Inferior parietal cortex (tissue), 1 donor: ENCODE measurements at regions not wholly inside any gene's neighbourhood (a gene's known extent, or its start where the extent isn't known, plus 50 kb on each side); places are given as distances from the start of the nearest gene placed in this dataset.

Source experiments
- DNase-seq: peaks from one replicate; pipeline ENCODE4 v3.0.0-alpha.2; 2016; ENCODE audit errors: extremely low spot score

DNA sequence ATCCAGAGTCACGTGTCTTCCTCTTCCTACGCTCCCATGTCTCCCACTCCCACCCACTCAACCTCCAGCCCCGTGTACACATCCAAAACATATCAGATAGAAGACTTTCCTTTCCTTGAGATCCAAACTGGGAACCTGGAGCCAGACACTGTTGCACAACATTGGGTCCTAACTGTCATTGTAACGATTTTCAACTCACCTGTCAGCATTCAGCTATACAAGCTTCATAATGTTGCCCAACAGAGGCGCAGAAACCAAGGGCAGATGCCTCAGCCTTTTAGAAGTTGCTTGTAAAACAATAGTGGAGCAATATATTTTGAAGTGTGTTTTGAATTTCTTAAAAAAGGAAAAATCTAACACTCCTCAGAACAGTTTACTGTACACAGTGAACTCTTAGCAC, 84.9 kb upstream of the GLIS3 start:
- DNase-seq = no peak

DNA sequence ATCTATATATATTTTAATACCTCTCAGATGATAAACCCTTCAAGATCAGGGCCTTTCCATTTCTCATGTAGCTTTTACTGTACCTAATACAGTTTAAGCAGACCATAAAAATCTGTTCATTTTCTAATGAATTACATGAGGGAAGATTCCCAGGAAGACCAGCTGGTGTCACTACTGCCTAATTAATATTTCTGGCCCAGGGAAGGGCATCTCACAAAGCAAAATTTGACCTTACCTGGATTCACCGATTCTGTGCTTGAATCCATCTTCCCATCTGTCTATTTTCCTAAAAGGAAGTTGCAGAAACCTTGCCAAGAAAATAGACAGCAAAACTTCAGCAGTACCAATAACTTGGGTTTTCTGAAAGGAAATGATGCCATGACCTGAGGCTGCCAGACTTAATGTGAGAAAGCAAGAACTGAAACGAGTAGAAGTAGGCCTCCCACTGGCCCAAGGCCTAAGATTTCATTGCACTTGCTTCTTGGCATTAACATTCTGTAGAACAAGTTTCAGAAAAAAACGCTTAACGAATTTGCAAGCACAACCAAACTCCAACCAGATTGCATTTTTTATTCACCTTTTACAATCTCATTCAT, 83.0 kb upstream of the GLIS3 start:
- DNase-seq = peak; percentile 27

DNA sequence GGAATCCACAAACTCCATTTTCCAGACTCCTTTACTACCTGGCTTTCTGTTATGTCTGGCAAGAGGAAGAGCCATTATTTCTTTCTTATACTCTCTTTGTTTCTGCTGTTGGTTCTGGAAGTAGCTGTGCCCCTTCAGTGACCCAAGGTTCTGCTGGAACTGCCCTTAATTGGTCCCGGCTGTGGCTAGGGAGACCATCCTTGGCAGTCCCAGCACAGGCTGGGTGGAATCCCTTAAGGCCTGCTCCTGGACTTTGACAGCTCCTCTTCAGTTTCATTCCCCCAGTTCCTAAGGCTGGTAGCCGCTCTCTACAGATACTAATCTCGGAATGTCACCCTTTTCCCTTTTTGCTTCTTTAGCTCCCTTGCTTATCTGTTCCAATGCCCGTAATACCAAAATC, 81.9 kb upstream of the GLIS3 start:
- DNase-seq = no peak

DNA sequence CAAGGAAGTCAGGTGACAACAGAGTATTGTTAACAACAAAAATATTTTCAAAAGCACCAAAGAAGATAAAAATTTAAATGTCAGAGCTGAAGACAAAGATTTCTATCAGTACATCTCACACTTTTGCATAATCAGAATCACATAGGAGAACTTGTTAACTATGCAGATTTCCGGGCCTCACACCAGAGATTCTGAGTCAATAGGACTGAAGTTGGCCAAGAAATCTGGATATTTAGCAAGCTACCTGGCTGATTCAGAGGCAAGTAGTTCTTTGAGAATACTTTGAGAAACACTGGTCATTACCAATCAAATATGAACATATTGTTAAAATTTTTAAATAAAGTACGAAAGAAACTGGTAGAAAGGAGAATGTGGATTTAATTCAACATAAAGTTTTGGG, 80.5 kb upstream of the GLIS3 start:
- no peak for DNase-seq

DNA sequence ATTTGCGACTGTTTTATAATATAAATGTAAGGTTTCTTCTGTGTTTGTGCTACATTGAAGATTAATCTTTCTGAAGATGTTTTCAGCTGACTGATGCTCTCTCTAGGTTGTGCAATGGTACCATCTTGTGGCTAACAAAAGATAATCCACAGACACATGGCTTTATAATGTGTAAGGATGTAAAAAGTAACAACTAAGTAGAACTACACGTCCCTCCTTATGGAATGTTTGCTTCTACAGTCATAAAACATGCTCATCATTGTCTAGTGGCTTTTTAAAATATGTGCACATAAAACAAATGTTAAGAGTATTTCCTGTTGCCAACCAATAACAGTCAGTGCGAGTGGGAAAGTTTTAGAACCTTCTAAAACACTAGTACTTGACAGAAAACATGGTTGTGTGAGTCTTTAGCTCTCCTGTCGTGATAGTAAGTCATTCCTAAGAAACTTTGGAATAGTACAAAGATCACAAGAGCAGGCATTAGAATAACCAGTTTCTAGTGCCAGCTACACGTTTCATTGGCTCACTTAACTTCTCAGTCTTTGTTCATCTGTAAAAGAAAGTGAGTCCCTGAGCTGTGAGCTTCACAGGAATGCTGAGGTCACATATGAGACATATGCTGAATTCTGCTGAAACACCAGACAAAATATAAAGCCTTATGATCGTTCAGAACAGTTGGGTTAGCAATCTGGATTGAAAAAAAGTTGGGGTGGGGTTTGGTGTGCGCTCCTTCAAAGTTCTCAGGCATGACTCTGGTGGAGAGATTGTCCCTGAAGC, 75.7 kb upstream of the GLIS3 start:
- peak; percentile 50 for DNase-seq

DNA sequence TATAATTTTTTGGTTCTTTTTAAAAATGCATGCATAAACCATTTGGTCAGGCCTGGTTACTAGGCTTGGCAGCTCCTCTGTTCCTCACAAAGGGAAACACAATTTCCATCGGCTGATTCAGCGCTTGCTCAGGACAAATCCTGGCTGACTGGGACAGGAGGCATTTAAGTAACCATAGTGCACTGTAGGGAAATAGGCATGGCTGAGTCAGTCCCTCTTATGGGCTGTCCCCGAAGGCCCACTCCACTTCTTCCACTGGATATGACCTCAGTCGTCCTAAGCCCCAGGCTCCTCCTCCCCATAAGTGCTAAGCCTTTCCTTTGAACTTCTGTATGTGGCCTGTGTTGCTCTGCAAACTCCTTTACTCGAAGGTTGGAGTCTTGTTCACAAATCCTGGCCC, 71.2 kb upstream of the GLIS3 start:
- no peak for DNase-seq

DNA sequence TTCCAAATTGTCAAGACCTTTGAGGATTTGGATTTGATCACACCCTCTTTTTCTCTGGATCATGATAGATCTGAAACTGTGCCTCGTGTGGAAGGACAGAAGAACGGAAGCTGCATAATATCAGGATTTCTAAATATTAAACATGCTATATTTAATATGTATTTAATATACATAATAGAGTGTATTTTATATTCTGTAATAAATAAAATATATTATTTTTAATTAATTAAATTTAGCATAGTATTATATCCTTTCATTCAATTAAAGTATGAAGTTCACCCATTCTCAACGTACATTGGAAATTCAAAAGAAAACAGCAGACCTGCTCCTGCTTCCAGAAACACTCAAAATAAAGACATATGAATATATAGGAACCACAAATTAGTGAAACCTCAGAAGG, 70.6 kb upstream of the GLIS3 start:
- no peak for DNase-seq

DNA sequence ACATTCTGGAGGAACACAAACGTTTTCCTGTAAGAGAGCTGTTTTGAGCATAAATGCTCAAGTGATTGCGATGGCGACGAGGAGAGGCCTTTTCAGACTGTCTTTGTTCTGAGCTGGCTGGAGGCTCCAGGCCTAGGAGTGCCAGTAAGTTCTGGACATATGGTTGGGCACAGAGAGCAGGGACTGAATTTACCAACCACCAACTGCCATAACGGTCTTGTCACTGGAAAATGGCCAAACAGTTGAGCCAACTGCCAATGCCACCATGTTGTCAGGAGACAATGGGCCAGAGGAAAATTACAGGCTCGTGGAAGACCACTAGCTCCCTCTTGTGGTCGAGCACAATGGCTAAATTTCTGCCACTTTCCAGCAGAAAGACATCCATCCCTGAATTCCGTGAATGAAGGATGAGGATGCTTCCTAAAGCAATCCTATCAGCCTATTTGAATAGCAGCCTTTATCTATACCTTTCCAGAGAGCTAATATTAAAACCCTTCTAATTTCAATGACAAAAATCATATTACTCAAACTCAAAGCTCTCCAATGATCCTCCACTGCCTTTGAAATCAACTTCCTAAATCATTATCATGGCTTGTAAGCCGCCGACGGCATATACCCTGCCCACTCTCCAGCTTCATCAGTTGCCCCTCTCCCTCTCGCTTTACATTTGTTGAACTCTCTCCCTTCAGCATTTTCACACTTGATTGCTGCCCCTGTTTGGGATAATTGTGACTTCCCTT, 66.9 kb upstream of the GLIS3 start:
- DNase-seq = peak; percentile 74

DNA sequence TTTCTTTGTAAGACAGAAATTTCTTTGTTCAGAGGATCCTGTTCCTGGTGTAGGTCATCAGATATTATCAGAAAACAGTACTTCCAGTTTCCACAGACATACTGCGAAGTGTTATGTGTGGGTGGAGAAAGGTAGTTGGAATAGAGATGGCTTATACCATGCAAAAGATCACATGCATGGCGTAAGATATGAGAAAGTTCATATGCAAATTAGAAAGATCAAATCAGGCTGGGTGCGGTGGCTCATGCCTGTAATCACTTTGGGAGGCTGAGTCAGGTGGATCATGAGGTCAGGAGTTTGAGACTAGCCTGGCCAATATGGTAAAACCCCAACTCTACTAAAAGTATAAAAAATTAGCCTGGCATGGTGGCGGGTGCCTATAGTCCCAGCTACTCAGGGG, 65.2 kb upstream of the GLIS3 start:
- DNase-seq = no peak

DNA sequence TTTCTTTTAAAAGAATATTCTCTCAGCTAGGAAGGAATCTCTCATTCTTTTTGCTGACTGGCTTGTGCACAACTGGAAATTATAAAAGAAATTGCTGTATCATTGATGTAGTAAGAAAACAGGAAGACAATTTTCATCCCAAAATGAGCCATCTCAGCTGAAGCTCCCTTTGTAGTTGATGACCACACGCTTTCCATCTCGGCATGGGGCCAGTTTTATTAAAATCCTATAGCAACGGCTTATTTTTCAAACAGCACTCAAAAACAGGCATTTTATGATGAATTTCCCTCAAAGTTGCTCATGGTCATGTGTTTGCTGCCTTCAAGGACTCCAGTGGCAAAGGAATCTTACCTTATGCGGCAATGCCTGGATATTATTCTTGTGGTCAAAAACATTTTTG, 62.4 kb upstream of the GLIS3 start:
- DNase-seq = no peak

DNA sequence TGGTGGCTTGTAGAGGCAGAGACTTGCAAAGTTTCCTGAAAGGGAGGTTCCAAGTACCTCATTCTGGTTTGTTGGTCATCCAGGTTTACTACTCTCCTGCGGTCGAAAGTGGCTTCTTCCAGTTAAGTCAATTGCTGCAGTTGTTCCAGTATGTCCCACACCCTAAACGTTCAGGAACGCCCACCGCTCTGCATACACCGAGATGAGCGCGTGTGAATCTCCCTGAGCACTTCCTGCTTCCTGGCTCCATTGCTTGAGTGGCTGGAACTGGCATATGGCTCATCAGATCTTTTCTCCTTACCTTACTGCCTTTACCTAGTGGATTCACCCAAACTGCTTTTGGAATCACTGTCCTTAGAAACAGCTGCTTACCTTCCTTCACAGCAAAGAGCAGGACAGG, 59.1 kb upstream of the GLIS3 start:
- no peak for DNase-seq

DNA sequence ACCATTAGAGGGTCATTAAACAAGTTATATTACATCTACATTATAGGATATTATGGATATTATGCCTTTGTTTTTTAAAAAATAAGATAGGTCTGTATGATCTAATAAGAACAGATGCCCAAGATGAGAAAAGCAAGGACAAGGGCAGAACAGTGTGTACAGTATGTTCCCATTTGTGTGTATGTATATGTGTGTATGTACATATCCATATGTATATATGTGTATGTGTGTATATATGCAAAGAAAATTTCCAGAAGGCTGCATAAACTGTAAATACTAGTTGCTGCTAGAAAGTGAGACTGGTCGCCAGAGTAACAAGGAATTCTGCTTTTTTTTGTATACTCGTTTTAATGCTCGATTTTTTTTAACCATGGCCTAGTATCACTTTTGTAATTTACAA, 58.1 kb upstream of the GLIS3 start:
- no peak for DNase-seq

DNA sequence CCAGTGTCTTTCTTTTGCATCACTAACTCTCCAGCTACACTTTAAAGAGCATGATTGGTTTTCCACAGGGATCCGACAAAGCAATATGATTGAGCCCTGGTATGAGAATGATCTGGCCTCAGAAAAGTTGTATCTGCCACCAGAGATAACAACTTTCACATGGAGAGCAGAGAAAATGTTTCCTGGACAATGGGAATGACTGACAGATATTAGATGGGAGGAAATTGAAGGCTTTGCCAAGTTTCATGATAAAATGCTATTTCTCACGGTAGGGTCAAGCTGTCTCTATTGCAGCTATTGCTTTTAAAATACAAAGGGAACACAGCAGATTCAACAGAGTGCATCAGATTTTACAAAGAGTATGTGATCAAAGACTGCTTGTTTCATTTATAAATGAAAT, 56.4 kb upstream of the GLIS3 start:
- DNase-seq = no peak

DNA sequence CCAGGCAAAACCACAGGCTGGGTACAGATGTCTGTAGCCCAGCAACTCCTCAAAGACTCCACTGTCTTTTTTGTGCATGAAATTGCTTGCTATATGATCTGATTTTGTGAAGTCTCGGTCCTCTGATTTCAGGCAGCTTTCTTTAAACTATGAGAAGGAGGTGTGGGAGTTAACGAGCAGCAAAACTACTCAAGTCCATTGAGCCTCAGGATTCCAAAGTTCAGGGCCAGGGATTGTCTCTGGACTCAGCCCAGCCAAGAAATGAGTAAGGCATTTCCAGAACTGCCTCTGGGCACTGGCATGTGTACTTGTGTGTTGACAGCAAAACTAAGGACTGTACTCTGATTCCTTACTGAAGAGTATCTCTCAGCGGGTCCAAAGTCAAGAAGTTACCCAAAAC, 53.4 kb upstream of the GLIS3 start:
- DNase-seq = no peak

DNA sequence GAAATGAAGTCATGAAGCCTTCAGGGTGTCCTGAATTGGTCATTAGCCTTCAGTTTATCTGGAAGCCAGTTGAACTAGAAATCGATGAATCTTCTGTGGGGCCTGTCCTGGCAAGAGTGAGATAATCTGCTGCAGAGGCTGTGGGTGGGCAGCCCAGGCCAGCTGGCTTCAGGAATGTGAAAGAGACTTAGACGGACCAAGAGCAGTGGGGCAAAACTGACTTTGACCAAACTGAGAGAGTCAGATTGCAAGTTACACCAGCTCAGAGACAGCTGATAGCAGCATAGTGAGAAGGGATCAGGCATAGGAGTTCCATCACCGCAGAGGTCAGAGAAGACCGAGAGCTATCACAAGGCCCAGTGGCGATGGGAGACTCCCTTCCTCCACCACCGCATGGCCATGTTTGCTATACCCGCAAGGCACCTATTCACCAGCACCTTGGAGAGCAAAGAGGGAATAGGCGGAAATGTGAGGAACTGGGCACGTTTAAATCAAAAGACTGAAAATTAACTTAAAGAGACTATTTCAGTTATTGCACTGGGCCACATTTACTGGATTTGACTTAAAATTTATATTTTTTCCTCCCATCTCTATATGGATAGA, 50.0 kb upstream of the GLIS3 start:
- no peak for DNase-seq
